ENCODE measurements at regions not wholly inside any gene's neighbourhood (a gene's known extent, or its start where the extent isn't known, plus 50 kb on each side); places are given as distances from the start of the nearest gene placed in this dataset.

GRCh38 chr2:156944871-156945270 is 312.6 kb upstream of the GALNT5 start:
- Histone ChIP-seq H3K9me1 (ENCODE audit: insufficient read depth, low read length) (no peaks in the 10 kb centered on the region), H3K27me3 (ENCODE audit: control insufficient read depth, insufficient read depth, low read length) (no peaks in the 10 kb centered on the region), H3K36me3 (ENCODE audit: control insufficient read depth, insufficient read depth, low read length) (no peaks in the 10 kb centered on the region), H3K79me1 (ENCODE audit: low read depth in 1 of 2, low read length in 2 of 2) (no peaks in the 10 kb centered on the region), H3K18ac (ENCODE audit: low read depth, low read length) (no peak overlapping the region), H4K91ac (ENCODE audit: insufficient read depth, low read depth, low read length) (no peak overlapping the region), H3K9ac (ENCODE audit: low read depth, low read length) (no peak overlapping the region), H2BK5ac (ENCODE audit: low read depth, low read length, poor library complexity, severe bottlenecking) (no peak overlapping the region), H2AFZ (replicated peaks; ENCODE audit: low read length, poor library complexity) (no peak overlapping the region), H3K9me3 (ENCODE audit: control insufficient read depth, insufficient read depth, low read length) (no peaks in the 10 kb centered on the region), H3K4me2 (ENCODE audit: low read depth, low read length) (no peak overlapping the region), H2BK15ac (ENCODE audit: low read depth, low read length) (no peak overlapping the region), H3K56ac (ENCODE audit: extremely low read depth, insufficient read depth, low read length) (no peak overlapping the region), H2AK9ac (replicated peaks; ENCODE audit: low read depth, low read length, poor library complexity) (no peak overlapping the region), H3K14ac (replicated peaks; ENCODE audit: low read depth, low read length) (no peak overlapping the region), H4K20me1 (ENCODE audit: insufficient read depth, low read length) (no peaks in the 10 kb centered on the region), H3K4ac (ENCODE audit: low read depth, low read length) (no peak overlapping the region), H3K27ac (ENCODE audit: insufficient read depth, low read length) (no peak overlapping the region), H3K23ac (ENCODE audit: low read depth, low read length) (no peak overlapping the region), H2BK120ac (ENCODE audit: low read depth, low read length) (no peak overlapping the region), H2AK5ac (ENCODE audit: low read depth, low read length) (no peak overlapping the region), H4K5ac (ENCODE audit: low read depth, low read length) (no peak overlapping the region), H2BK20ac (ENCODE audit: low read depth, low read length) (no peak overlapping the region), H3K4me1 (ENCODE audit: control insufficient read depth, insufficient read depth, low read length) (no peaks in the 10 kb centered on the region), H3K4me3 (ENCODE audit: insufficient read depth, low read depth, low read length) (no peak overlapping the region), H4K8ac (ENCODE audit: low read depth in 2 of 2, low read length in 2 of 2) (no peak overlapping the region)
- ATAC-seq (ENCODE audit: low read depth) (no peak), DNase-seq (no peak)
- dilution Hi-C loops (cut with HindIII; ENCODE audit: low sequenced_read_pairs, unreplicated experiment) (no loop called here), in situ Hi-C loops (cut with MboI; ENCODE audit: low sequenced_read_pairs) (no loop called here), intact Hi-C loops (cut with micrococcal nuclease) (no loop called here)
- ChIA-PET CTCF (no interaction called here), POLR2A (ENCODE audit: unreplicated experiment) (no interaction called here)
- no TSS peak for BruUV-seq (replicated peaks)
- no peak for TF ChIP-seq FOS (IDR thresholded peaks at IDR 0.05; ENCODE audit: low read depth, low read length)
- no peak for TF ChIP-seq NFE2L2 (IDR thresholded peaks at IDR 0.05; ENCODE audit: low read depth, low read length)
- no peak for TF ChIP-seq ELK1 (IDR thresholded peaks at IDR 0.05; ENCODE audit: borderline replicate concordance, low read depth, low read length)
- no peak for TF ChIP-seq BHLHE40 (IDR thresholded peaks at IDR 0.05; ENCODE audit: low read depth, low read length)
- TF ChIP-seq MAFK (IDR thresholded peaks at IDR 0.05; ENCODE audit: low read depth, low read length): no peak
- TF ChIP-seq MXI1 (IDR thresholded peaks at IDR 0.05; ENCODE audit: borderline replicate concordance, low read depth, low read length): no peak
- TF ChIP-seq RCOR1 (IDR thresholded peaks at IDR 0.05; ENCODE audit: insufficient replicate concordance, low read length): no peak
- TF ChIP-seq SMC3 (IDR thresholded peaks at IDR 0.05; ENCODE audit: low read depth, low read length): no peak
- no peak for TF ChIP-seq POLR2A (IDR thresholded peaks at IDR 0.05; ENCODE audit: low read depth, low read length)
- TF ChIP-seq CEBPB (IDR thresholded peaks at IDR 0.05; ENCODE audit: low read depth, low read length): no peak
- TF ChIP-seq CHD1 (IDR thresholded peaks at IDR 0.05; ENCODE audit: low read depth, low read length): no peak
- no peak for TF ChIP-seq RAD21 (IDR thresholded peaks at IDR 0.05; ENCODE audit: low read length)
- no peak for TF ChIP-seq USF2 (IDR thresholded peaks at IDR 0.05; ENCODE audit: low read depth, low read length)
- TF ChIP-seq CTCF (conservative IDR thresholded peaks at IDR 0.05; ENCODE audit: low read depth, low read length): no peak
- no CpG with 5 or more reads among the region's 2 CpGs for WGBS, 2 experiments (ENCODE audit: extremely low coverage in 2 of 2, insufficient read length in 1 of 2)

Data from IMR-90 (cell line).